CD14-positive monocyte (primary cell): ENCODE measurements at regions not wholly inside any gene's neighbourhood (a gene's known extent, or its start where the extent isn't known, plus 50 kb on each side); places are given as distances from the start of the nearest gene placed in this dataset.

Source experiments
- DNase-seq, 3 donors: peaks; one replicate each; pipeline ENCODE4 v3.0.0-alpha.2; 2011 to 2022
- H2AFZ ChIP-seq: 2 replicates; pipeline ENCODE4 v1.6.0; 2012; ENCODE audit warnings: mild to moderate bottlenecking, low read depth, low read length, inconsistent platforms; ENCODE audit not compliant: insufficient read depth, poor library complexity, severe bottlenecking
- H3K27ac ChIP-seq, 2 donors: 1 replicate in 1 of 2; 2 replicates in 1 of 2; pipeline ENCODE4 v1.5.1; 2012 to 2013; ENCODE audit warnings: low read length in 2 of 2, control low read depth in 1 of 2, inconsistent platforms in 1 of 2, low read depth in 1 of 2, mild to moderate bottlenecking in 1 of 2
- H3K27me3 ChIP-seq, 2 donors: one replicate each; pipeline versions ENCODE4 v1.6.0 to v1.6.1; 2011 to 2013; ENCODE audit warnings: low read length in 2 of 2; ENCODE audit not compliant: control insufficient read depth in 2 of 2, insufficient read depth in 2 of 2
- H3K36me3 ChIP-seq, 2 donors: replicated peaks in 1 of 2; 1 replicate in 1 of 2; 2 replicates in 1 of 2; pipeline versions ENCODE4 v1.5.1 to v1.6.1; 2012 to 2013; ENCODE audit warnings: low read length in 2 of 2, control low read depth in 1 of 2, inconsistent platforms in 1 of 2, mild to moderate bottlenecking in 1 of 2; ENCODE audit not compliant: insufficient read depth in 2 of 2, control insufficient read depth in 1 of 2
- H3K4me1 ChIP-seq, 2 donors: 1 replicate in 1 of 2; 2 replicates in 1 of 2; pipeline versions ENCODE4 v1.5.1 to v1.6.1; 2012 to 2013; ENCODE audit warnings: low read length in 2 of 2, control low read depth in 1 of 2, inconsistent platforms in 1 of 2, mild to moderate bottlenecking in 1 of 2, moderate library complexity in 1 of 2; ENCODE audit not compliant: insufficient read depth in 2 of 2, control insufficient read depth in 1 of 2
- H3K4me2 ChIP-seq: replicated peaks from 2 replicates; pipeline ENCODE3; 2012; ENCODE audit warnings: low read length, moderate library complexity, mild to moderate bottlenecking; ENCODE audit not compliant: poor library complexity, severe bottlenecking; ENCODE audit errors: extremely low read depth
- H3K4me3 ChIP-seq, 3 experiments: fragments of 200-600 bp in 1 of 3; sonication (generic) in 1 of 3; replicated peaks in 1 of 3; 1 replicate in 2 of 3; 2 replicates in 1 of 3; pipeline ENCODE4 v1.5.1; 2011 to 2013; ENCODE audit warnings: low read length in 3 of 3, mild to moderate bottlenecking in 3 of 3, control low read depth in 2 of 3, low read depth in 2 of 3, inconsistent platforms in 1 of 3, moderate library complexity in 1 of 3
- H3K79me2 ChIP-seq: 2 replicates; pipeline ENCODE4 v1.6.0; 2012; ENCODE audit warnings: mild to moderate bottlenecking, control low read depth, inconsistent platforms, low read length, moderate library complexity; ENCODE audit not compliant: insufficient read depth
- H3K9ac ChIP-seq: 2 replicates; pipeline ENCODE4 v1.6.0; 2017; ENCODE audit warnings: low read length, mild to moderate bottlenecking; ENCODE audit not compliant: insufficient read depth, poor library complexity, severe bottlenecking
- H3K9me3 ChIP-seq, 2 donors: replicated peaks in 1 of 2; 1 replicate in 1 of 2; 2 replicates in 1 of 2; pipeline versions ENCODE4 v1.5.1 to v1.6.1; 2012 to 2013; ENCODE audit warnings: low read length in 2 of 2, control low read depth in 1 of 2; ENCODE audit not compliant: control insufficient read depth in 1 of 2, insufficient read depth in 1 of 2
- H4K20me1 ChIP-seq: 2 replicates; pipeline ENCODE4 v1.6.0; 2012; ENCODE audit warnings: mild to moderate bottlenecking, low read length, control low read depth, moderate library complexity; ENCODE audit not compliant: insufficient read depth
- H3K27ac Mint-ChIP-seq, 7 donors: one replicate each; pipeline ENCODE4 v1.8.0; 2020; ENCODE audit warnings: mild to moderate bottlenecking in 7 of 7, mixed read lengths in 7 of 7, moderate library complexity in 6 of 7, inconsistent platforms in 2 of 7
- H3K27me3 Mint-ChIP-seq, 3 donors: one replicate each; pipeline ENCODE4 v1.8.0; 2021 to 2022; ENCODE audit warnings: low read depth in 3 of 3, mild to moderate bottlenecking in 3 of 3, mixed read lengths in 3 of 3, moderate library complexity in 3 of 3, inconsistent platforms in 1 of 3
- H3K36me3 Mint-ChIP-seq, 2 donors: one replicate each; pipeline ENCODE4 v1.8.0; 2020; ENCODE audit warnings: mixed read lengths in 2 of 2, inconsistent platforms in 1 of 2, mild to moderate bottlenecking in 1 of 2
- H3K4me1 Mint-ChIP-seq: one replicate; pipeline ENCODE4 v1.8.0; 2020; ENCODE audit warnings: mild to moderate bottlenecking, mixed read lengths
- H3K4me3 Mint-ChIP-seq, 2 donors: one replicate each; pipeline ENCODE4 v1.8.0; 2020; ENCODE audit warnings: mild to moderate bottlenecking in 2 of 2, mixed read lengths in 2 of 2, moderate library complexity in 1 of 2
- H3K9me3 Mint-ChIP-seq, 7 donors: one replicate each; pipeline ENCODE4 v1.8.0; 2020 to 2022; ENCODE audit warnings: mixed read lengths in 7 of 7, mild to moderate bottlenecking in 6 of 7, moderate library complexity in 6 of 7, inconsistent platforms in 2 of 7
- WGBS: methylation state at CpG from one replicate; pipeline ENCODE4 v1.1.5; 2013; ENCODE audit warnings: missing lambda C conversion rate; ENCODE audit not compliant: insufficient coverage; 5-methylcytosine and 5-hydroxymethylcytosine counted together
- intact Hi-C, 2 donors: fragments of 100-400 bp; cut with micrococcal nuclease; formaldehyde crosslinking; loops; one replicate each; pipeline versions ENCODE4 v1.15.0 to v1.15.1; 2023
- TF ChIP-seq, protein P1 (sequence below): fragments of 200-600 bp; IDR thresholded peaks from one replicate; pipeline ENCODE4 v1.8.0; 2022; ENCODE audit warnings: antibody characterized with exemption, mild to moderate bottlenecking

DNA sequence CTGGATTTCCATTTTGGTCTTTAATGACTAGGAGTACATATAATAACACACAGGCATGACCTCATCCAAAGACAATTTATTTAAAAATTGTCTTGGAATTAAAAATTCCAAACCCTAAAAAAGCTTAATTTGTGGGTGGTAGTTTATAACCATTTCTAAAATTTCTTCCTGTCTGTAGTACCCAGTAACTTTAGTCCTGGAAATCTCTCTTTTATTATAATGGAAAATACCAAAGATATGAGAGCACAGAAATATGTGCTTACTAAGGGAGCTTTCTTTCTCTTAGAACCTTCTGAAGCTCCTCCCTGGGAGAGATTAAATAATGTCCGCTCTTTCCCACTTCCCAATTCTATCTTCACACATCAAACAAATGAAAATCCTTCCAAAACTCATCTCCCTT is 70.5 kb upstream of the PRL start:
- intact Hi-C loops, result no loop called here
- TF ChIP-seq, protein P1, sequence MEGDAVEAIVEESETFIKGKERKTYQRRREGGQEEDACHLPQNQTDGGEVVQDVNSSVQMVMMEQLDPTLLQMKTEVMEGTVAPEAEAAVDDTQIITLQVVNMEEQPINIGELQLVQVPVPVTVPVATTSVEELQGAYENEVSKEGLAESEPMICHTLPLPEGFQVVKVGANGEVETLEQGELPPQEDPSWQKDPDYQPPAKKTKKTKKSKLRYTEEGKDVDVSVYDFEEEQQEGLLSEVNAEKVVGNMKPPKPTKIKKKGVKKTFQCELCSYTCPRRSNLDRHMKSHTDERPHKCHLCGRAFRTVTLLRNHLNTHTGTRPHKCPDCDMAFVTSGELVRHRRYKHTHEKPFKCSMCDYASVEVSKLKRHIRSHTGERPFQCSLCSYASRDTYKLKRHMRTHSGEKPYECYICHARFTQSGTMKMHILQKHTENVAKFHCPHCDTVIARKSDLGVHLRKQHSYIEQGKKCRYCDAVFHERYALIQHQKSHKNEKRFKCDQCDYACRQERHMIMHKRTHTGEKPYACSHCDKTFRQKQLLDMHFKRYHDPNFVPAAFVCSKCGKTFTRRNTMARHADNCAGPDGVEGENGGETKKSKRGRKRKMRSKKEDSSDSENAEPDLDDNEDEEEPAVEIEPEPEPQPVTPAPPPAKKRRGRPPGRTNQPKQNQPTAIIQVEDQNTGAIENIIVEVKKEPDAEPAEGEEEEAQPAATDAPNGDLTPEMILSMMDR, result no peak
- H3K4me3 Mint-ChIP-seq, result no peak overlapping the region
- Histone ChIP-seq H2AFZ (peak overlapping the region; percentile 55), H3K36me3 (no peaks in the 10 kb centered on the region), H3K27me3 (no peaks in the 10 kb centered on the region), H3K9ac (no peak overlapping the region), H3K4me1 (peaks cover 45 to 52% of the 10 kb centered on the region in 2 donors), H3K9me3 (no peaks in the 10 kb centered on the region), H3K79me2 (no peaks in the 10 kb centered on the region), H4K20me1 (no peaks in the 10 kb centered on the region), H3K4me2 (no peak overlapping the region), H3K4me3 (peak overlapping the region in 1 of 3 experiments; percentile 59), H3K27ac (peak overlapping the region in 1 of 2 donors; percentile 87)
- DNase-seq, result no peak
- peaks cover 4 to 5% of the 10 kb centered on the region in 2 donors for H3K36me3 Mint-ChIP-seq
- no peaks in the 10 kb centered on the region for H3K27me3 Mint-ChIP-seq
- H3K9me3 Mint-ChIP-seq, result peaks cover 0 to 11% (median 3%) of the 10 kb centered on the region in 7 donors
- peaks cover 52% of the 10 kb centered on the region for H3K4me1 Mint-ChIP-seq
- WGBS, result no CpG with 5 or more reads among the region's 1 CpG
- peak overlapping the region; percentile 36 to 96 (median 88) for H3K27ac Mint-ChIP-seq

GRCh38 chr6:22368794-22369193 is 72.0 kb upstream of the PRL start:
- no peaks in the 10 kb centered on the region for H3K27me3 ChIP-seq
- Mint-ChIP-seq H3K9me3 (peaks cover 0 to 16% (median 3%) of the 10 kb centered on the region in 7 donors), H3K4me3 (no peak overlapping the region), H3K4me1 (peaks cover 42% of the 10 kb centered on the region), H3K27ac (no peak overlapping the region), H3K27me3 (peaks cover 0 to 1% (median 0%) of the 10 kb centered on the region in 3 donors), H3K36me3 (peaks cover 4% of the 10 kb centered on the region in 2 donors)
- DNase-seq, result no peak
- H3K9me3 ChIP-seq, result no peaks in the 10 kb centered on the region
- no peak overlapping the region for H2AFZ ChIP-seq
- H3K36me3 ChIP-seq, result no peaks in the 10 kb centered on the region
- H3K4me2 ChIP-seq, result no peak overlapping the region
- intact Hi-C loops, result no loop called here
- no peaks in the 10 kb centered on the region for H4K20me1 ChIP-seq
- no peak overlapping the region for H3K9ac ChIP-seq
- no peak overlapping the region for H3K4me3 ChIP-seq
- H3K4me1 ChIP-seq, result peaks cover 35 to 41% of the 10 kb centered on the region in 2 donors
- no CpG with 5 or more reads among the region's 1 CpG for WGBS
- H3K79me2 ChIP-seq, result no peaks in the 10 kb centered on the region
- H3K27ac ChIP-seq, result no peak overlapping the region
- TF ChIP-seq, protein P1, result no peak
